Endothelial cell of umbilical vein (primary cell): ENCODE measurements at regions not wholly inside any gene's neighbourhood (a gene's known extent, or its start where the extent isn't known, plus 50 kb on each side); places are given as distances from the start of the nearest gene placed in this dataset.

ENCODE experiments used
- BruUV-seq: library from RNA; stranded (reverse); fragments of 400-500 nt; replicated peaks from 2 replicates; lab custom pipeline; 2021; lab: Mats Ljungman, UMichigan
- CTCF ChIA-PET: fragments of 300-600, 350-600 bp; sonication (Branson Sonifier 250); formaldehyde crosslinking; loops from one replicate; lab custom pipeline; 2021; ENCODE audit warnings: antibody characterized with exemption, inconsistent platforms; lab: Charles Lee
- POLR2A ChIA-PET: fragments of 300-600, 350-600 bp; sonication (Branson Sonifier 250); formaldehyde crosslinking; loops from one replicate; lab custom pipeline; 2021; ENCODE audit warnings: antibody characterized with exemption, inconsistent platforms; lab: Charles Lee
- DNase-seq: peaks from one replicate; pipeline ENCODE4 v3.0.0-alpha.2; 2011; ENCODE audit warnings: low read depth, low spot score
- FAIRE-seq: peaks from 2 replicates; lab custom pipeline; 2011; peaks lifted over from hg19 to GRCh38; lab: Jason Lieb, UNC
- H2AFZ ChIP-seq: 2 replicates; pipeline ENCODE4 v1.6.0; 2012; ENCODE audit warnings: low read depth, low read length, control low read depth, inconsistent platforms
- H3K27ac ChIP-seq: 2 replicates; pipeline ENCODE4 v1.5.1; 2011; ENCODE audit warnings: low read depth, mild to moderate bottlenecking, control low read depth, low read length, moderate library complexity; ENCODE audit not compliant: insufficient read depth
- H3K27me3 ChIP-seq, 2 experiments: 2 replicates each; pipeline versions ENCODE4 v1.6.0 to v1.6.1; 2011; ENCODE audit warnings: low read length in 2 of 2, mixed read lengths in 1 of 2; ENCODE audit not compliant: control insufficient read depth in 2 of 2, insufficient read depth in 2 of 2
- H3K36me3 ChIP-seq, 2 experiments: 2 replicates in 1 of 2; 3 replicates in 1 of 2; pipeline ENCODE4 v1.5.1; 2011; ENCODE audit warnings: low read length in 2 of 2, mild to moderate bottlenecking in 1 of 2, moderate library complexity in 1 of 2; ENCODE audit not compliant: control insufficient read depth in 2 of 2, insufficient read depth in 2 of 2; ENCODE audit errors: extremely low read depth in 1 of 2
- H3K4me1 ChIP-seq: 3 replicates; pipeline ENCODE4 v1.5.1; 2011; ENCODE audit warnings: mild to moderate bottlenecking, low read length; ENCODE audit not compliant: control insufficient read depth, insufficient read depth; ENCODE audit errors: extremely low read depth
- H3K4me2 ChIP-seq: 2 replicates; pipeline ENCODE4 v1.6.1; 2011; ENCODE audit warnings: low read length, control low read depth, mixed read lengths; ENCODE audit not compliant: insufficient read depth
- H3K4me3 ChIP-seq, 3 experiments: fragments of 200-600 bp in 1 of 3; sonication (generic), shearing (Covaris generic) in 1 of 3; replicated peaks in 1 of 3; 2 replicates each; pipeline ENCODE4 v1.5.1; 2011 to 2016; ENCODE audit warnings: control low read depth in 3 of 3, low read length in 3 of 3, mild to moderate bottlenecking in 2 of 3, inconsistent platforms in 1 of 3, low read depth in 1 of 3, moderate library complexity in 1 of 3; ENCODE audit not compliant: insufficient read depth in 1 of 3
- H3K79me2 ChIP-seq: 2 replicates; pipeline ENCODE4 v1.6.0; 2012; ENCODE audit warnings: low read length, inconsistent platforms; ENCODE audit not compliant: control insufficient read depth, insufficient read depth
- H3K9ac ChIP-seq: replicated peaks from 2 replicates; pipeline ENCODE3; 2011; ENCODE audit warnings: low read length, control low read depth; ENCODE audit not compliant: insufficient read depth; ENCODE audit errors: extremely low read depth
- H3K9me1 ChIP-seq: replicated peaks from 3 replicates; pipeline ENCODE4 v1.6.0; 2011; ENCODE audit warnings: mild to moderate bottlenecking, low read length; ENCODE audit not compliant: control insufficient read depth, insufficient read depth; ENCODE audit errors: extremely low read depth
- H3K9me3 ChIP-seq: replicated peaks from 2 replicates; pipeline ENCODE4 v1.5.1; 2012; ENCODE audit warnings: low read length, inconsistent platforms; ENCODE audit not compliant: control insufficient read depth, insufficient read depth
- H4K20me1 ChIP-seq: replicated peaks from 2 replicates; pipeline ENCODE3; 2011; ENCODE audit warnings: mild to moderate bottlenecking, low read length; ENCODE audit not compliant: control insufficient read depth, insufficient read depth; ENCODE audit errors: extremely low read depth
- CTCF ChIP-seq, 2 donors: IDR thresholded peaks; 1 replicate in 1 of 2; 2 replicates in 1 of 2; pipeline ENCODE4 v1.5.1; 2011; ENCODE audit warnings: low read length in 2 of 2, mild to moderate bottlenecking in 2 of 2, moderate library complexity in 2 of 2, control low read depth in 1 of 2, inconsistent platforms in 1 of 2, low read depth in 1 of 2; ENCODE audit not compliant: insufficient read depth in 1 of 2; ENCODE audit errors: extremely low read depth in 1 of 2
- EZH2 ChIP-seq: IDR thresholded peaks from 2 replicates; pipeline ENCODE4 v1.6.1; 2012; ENCODE audit warnings: borderline replicate concordance, low read depth, mild to moderate bottlenecking, moderate library complexity, low read length, inconsistent platforms; ENCODE audit not compliant: severe bottlenecking
- FOS ChIP-seq: IDR thresholded peaks from 2 replicates; pipeline ENCODE4 v1.6.1; 2011; ENCODE audit warnings: mild to moderate bottlenecking, low read length, moderate library complexity, borderline replicate concordance; ENCODE audit not compliant: insufficient read depth
- GATA2 ChIP-seq: IDR thresholded peaks from 2 replicates; pipeline ENCODE4 v1.7.0; 2011; ENCODE audit warnings: low read depth, mild to moderate bottlenecking, moderate library complexity, mixed read lengths, low read length; ENCODE audit not compliant: insufficient read length, insufficient read depth
- JUN ChIP-seq: IDR thresholded peaks from 2 replicates; pipeline ENCODE4 v1.6.1; 2011; ENCODE audit warnings: borderline replicate concordance, low read depth; ENCODE audit not compliant: insufficient read length, insufficient read depth
- MAX ChIP-seq: IDR thresholded peaks from 2 replicates; pipeline ENCODE4 v1.6.1; 2011; ENCODE audit not compliant: insufficient read depth, insufficient read length
- MYC ChIP-seq: IDR thresholded peaks from one replicate; pipeline ENCODE4 v1.6.1; 2011; ENCODE audit warnings: mild to moderate bottlenecking, low read depth, low read length
- POLR2A ChIP-seq: IDR thresholded peaks from 2 replicates; pipeline ENCODE4 v1.6.1; 2012; ENCODE audit warnings: low read depth, mild to moderate bottlenecking, control low read depth, low read length
- POLR2AphosphoS5 ChIP-seq: IDR thresholded peaks from 2 replicates; pipeline ENCODE4 v1.6.1; 2012; ENCODE audit warnings: low read depth, mild to moderate bottlenecking, control low read depth, low read length, moderate library complexity; ENCODE audit not compliant: insufficient read depth
- dilution Hi-C: fragments of 300-500 bp; cut with MboI; formaldehyde crosslinking; loops from one replicate; pipeline ENCODE4 v1.15.0; 2019; ENCODE audit warnings: low sequenced_read_pairs; ENCODE audit not compliant: extremely low pct_ligation_motif_present
- intact Hi-C: fragments of 100-400 bp; cut with micrococcal nuclease; formaldehyde crosslinking; loops from one replicate; pipeline ENCODE4 v1.10.0; 2022

GRCh38 chr6:74404366-74404765 is 708.4 kb downstream of the CD109 start:
- no peaks in the 10 kb centered on the region for H3K9me3 ChIP-seq
- no peaks in the 10 kb centered on the region for H3K4me1 ChIP-seq
- no peaks in the 10 kb centered on the region for H3K27me3 ChIP-seq
- TF ChIP-seq CTCF (IDR thresholded peaks at IDR 0.05; ENCODE audit: extremely low read depth in 1 of 2, insufficient read depth in 1 of 2, low read depth in 1 of 2, low read length in 2 of 2) (no peak), FOS (no peak), GATA2 (no peak), EZH2 (no peak), JUN (no peak), POLR2AphosphoS5 (no peak), MAX (no peak), MYC (no peak), POLR2A (no peak)
- ChIA-PET CTCF (interaction anchor here (1.2 to 1.9 kb wide), 4 partner anchors 9 to 805 kb away, joined by 3 to 11 read pairs (median 4); no protein-coding TSS in a partner anchor), POLR2A (no interaction called here)
- no peak for DNase-seq
- intact Hi-C loops = no loop called here
- H3K36me3 ChIP-seq = no peaks in the 10 kb centered on the region
- H3K27ac ChIP-seq = no peak overlapping the region
- H4K20me1 ChIP-seq = no peaks in the 10 kb centered on the region
- H3K4me3 ChIP-seq = no peak overlapping the region
- no peak overlapping the region for H3K9ac ChIP-seq
- H3K79me2 ChIP-seq = no peaks in the 10 kb centered on the region
- dilution Hi-C loops = no loop called here
- H2AFZ ChIP-seq = no peak overlapping the region
- no TSS peak for BruUV-seq
- no peak for FAIRE-seq
- no peaks in the 10 kb centered on the region for H3K9me1 ChIP-seq
- H3K4me2 ChIP-seq = no peak overlapping the region
